ENCODE measurements at regions not wholly inside any gene's neighbourhood (a gene's known extent, or its start where the extent isn't known, plus 50 kb on each side); places are given as distances from the start of the nearest gene placed in this dataset.

DNA sequence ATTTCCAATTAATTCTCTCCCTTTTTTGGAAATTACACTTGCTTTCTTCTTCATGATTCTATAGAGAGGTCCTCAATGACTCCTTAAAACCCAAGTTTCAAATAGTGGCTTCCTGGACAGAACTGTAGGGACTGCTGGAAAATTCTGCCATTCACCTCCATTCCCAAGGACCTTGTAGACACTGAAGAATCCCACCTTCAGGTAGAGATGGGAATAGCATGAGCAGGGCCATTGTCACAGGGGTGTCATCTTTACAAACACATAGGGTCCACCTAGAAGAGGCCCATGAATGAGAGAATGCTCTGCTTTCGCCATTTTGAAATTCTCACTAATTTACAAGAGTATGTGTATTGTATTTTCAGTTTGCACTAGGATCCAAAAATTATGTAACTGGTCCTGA lies 701.7 kb upstream of the CELF2 start:
- BruUV-seq (replicated peaks): no TSS peak
- H3K4me1 ChIP-seq (ENCODE audit: control insufficient read depth, insufficient read depth, low read length): no peaks in the 10 kb centered on the region
- H2BK15ac ChIP-seq (ENCODE audit: low read depth, low read length): no peak overlapping the region
- POLR2A ChIA-PET (ENCODE audit: unreplicated experiment): no interaction called here
- intact Hi-C loops (cut with micrococcal nuclease) (no loop called here), in situ Hi-C loops (cut with MboI; ENCODE audit: low sequenced_read_pairs) (no loop called here), dilution Hi-C loops (cut with HindIII; ENCODE audit: low sequenced_read_pairs, unreplicated experiment) (no loop called here)
- no peak overlapping the region for H2AFZ ChIP-seq (replicated peaks; ENCODE audit: low read length, poor library complexity)
- no peak overlapping the region for H2BK20ac ChIP-seq (ENCODE audit: low read depth, low read length)
- H2AK9ac ChIP-seq (replicated peaks; ENCODE audit: low read depth, low read length, poor library complexity): no peak overlapping the region
- no peak overlapping the region for H4K91ac ChIP-seq (ENCODE audit: insufficient read depth, low read depth, low read length)
- no peak overlapping the region for H3K14ac ChIP-seq (replicated peaks; ENCODE audit: low read depth, low read length)
- H3K27me3 ChIP-seq (ENCODE audit: control insufficient read depth, insufficient read depth, low read length): no peaks in the 10 kb centered on the region
- no peak overlapping the region for H3K27ac ChIP-seq (ENCODE audit: insufficient read depth, low read length)
- no peak overlapping the region for H4K8ac ChIP-seq (ENCODE audit: low read depth in 2 of 2, low read length in 2 of 2)
- no CpG with 5 or more reads among the region's 1 CpG for WGBS, 2 experiments (ENCODE audit: extremely low coverage in 2 of 2, insufficient read length in 1 of 2)
- no peak overlapping the region for H2BK5ac ChIP-seq (ENCODE audit: low read depth, low read length, poor library complexity, severe bottlenecking)
- no peaks in the 10 kb centered on the region for H3K9me3 ChIP-seq (ENCODE audit: control insufficient read depth, insufficient read depth, low read length)
- DNase-seq (no peak), ATAC-seq (ENCODE audit: low read depth) (no peak)
- no peaks in the 10 kb centered on the region for H3K79me1 ChIP-seq (ENCODE audit: low read depth in 1 of 2, low read length in 2 of 2)
- no peak for TF ChIP-seq POLR2A (IDR thresholded peaks at IDR 0.05; ENCODE audit: low read depth, low read length)
- TF ChIP-seq BHLHE40 (IDR thresholded peaks at IDR 0.05; ENCODE audit: low read depth, low read length): no peak
- TF ChIP-seq, protein P1, sequence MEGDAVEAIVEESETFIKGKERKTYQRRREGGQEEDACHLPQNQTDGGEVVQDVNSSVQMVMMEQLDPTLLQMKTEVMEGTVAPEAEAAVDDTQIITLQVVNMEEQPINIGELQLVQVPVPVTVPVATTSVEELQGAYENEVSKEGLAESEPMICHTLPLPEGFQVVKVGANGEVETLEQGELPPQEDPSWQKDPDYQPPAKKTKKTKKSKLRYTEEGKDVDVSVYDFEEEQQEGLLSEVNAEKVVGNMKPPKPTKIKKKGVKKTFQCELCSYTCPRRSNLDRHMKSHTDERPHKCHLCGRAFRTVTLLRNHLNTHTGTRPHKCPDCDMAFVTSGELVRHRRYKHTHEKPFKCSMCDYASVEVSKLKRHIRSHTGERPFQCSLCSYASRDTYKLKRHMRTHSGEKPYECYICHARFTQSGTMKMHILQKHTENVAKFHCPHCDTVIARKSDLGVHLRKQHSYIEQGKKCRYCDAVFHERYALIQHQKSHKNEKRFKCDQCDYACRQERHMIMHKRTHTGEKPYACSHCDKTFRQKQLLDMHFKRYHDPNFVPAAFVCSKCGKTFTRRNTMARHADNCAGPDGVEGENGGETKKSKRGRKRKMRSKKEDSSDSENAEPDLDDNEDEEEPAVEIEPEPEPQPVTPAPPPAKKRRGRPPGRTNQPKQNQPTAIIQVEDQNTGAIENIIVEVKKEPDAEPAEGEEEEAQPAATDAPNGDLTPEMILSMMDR (conservative IDR thresholded peaks at IDR 0.05; ENCODE audit: low read depth, low read length): no peak
- TF ChIP-seq, protein P2, sequence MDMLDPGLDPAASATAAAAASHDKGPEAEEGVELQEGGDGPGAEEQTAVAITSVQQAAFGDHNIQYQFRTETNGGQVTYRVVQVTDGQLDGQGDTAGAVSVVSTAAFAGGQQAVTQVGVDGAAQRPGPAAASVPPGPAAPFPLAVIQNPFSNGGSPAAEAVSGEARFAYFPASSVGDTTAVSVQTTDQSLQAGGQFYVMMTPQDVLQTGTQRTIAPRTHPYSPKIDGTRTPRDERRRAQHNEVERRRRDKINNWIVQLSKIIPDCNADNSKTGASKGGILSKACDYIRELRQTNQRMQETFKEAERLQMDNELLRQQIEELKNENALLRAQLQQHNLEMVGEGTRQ (IDR thresholded peaks at IDR 0.05; ENCODE audit: low read depth, low read length): no peak
- TF ChIP-seq SMC3 (IDR thresholded peaks at IDR 0.05; ENCODE audit: low read depth, low read length): no peak
- TF ChIP-seq CEBPB (IDR thresholded peaks at IDR 0.05; ENCODE audit: low read depth, low read length): no peak
- no peak for TF ChIP-seq CHD1 (IDR thresholded peaks at IDR 0.05; ENCODE audit: low read depth, low read length)
- TF ChIP-seq, protein P3, sequence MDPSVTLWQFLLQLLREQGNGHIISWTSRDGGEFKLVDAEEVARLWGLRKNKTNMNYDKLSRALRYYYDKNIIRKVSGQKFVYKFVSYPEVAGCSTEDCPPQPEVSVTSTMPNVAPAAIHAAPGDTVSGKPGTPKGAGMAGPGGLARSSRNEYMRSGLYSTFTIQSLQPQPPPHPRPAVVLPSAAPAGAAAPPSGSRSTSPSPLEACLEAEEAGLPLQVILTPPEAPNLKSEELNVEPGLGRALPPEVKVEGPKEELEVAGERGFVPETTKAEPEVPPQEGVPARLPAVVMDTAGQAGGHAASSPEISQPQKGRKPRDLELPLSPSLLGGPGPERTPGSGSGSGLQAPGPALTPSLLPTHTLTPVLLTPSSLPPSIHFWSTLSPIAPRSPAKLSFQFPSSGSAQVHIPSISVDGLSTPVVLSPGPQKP (IDR thresholded peaks at IDR 0.05; ENCODE audit: borderline replicate concordance, low read depth, low read length): no peak
- no peak for TF ChIP-seq RFX5 (IDR thresholded peaks at IDR 0.05; ENCODE audit: low read depth, low read length)
- TF ChIP-seq RAD21 (IDR thresholded peaks at IDR 0.05; ENCODE audit: low read length): no peak
- TF ChIP-seq FOS (IDR thresholded peaks at IDR 0.05; ENCODE audit: low read depth, low read length): no peak
- no peak for TF ChIP-seq NFE2L2 (IDR thresholded peaks at IDR 0.05; ENCODE audit: low read depth, low read length)
- TF ChIP-seq MXI1 (IDR thresholded peaks at IDR 0.05; ENCODE audit: borderline replicate concordance, low read depth, low read length): no peak
- no peak for TF ChIP-seq RCOR1 (IDR thresholded peaks at IDR 0.05; ENCODE audit: insufficient replicate concordance, low read length)
- no peak for TF ChIP-seq MAZ (IDR thresholded peaks at IDR 0.05; ENCODE audit: borderline replicate concordance, low read depth, low read length)
- no peak for TF ChIP-seq MAFK (IDR thresholded peaks at IDR 0.05; ENCODE audit: low read depth, low read length)
- no peak overlapping the region for H2BK120ac ChIP-seq (ENCODE audit: low read depth, low read length)
- H3K4me2 ChIP-seq (ENCODE audit: low read depth, low read length): no peak overlapping the region
- H4K20me1 ChIP-seq (ENCODE audit: insufficient read depth, low read length): no peaks in the 10 kb centered on the region
- no peak overlapping the region for H3K4me3 ChIP-seq (ENCODE audit: insufficient read depth, low read depth, low read length)
- no peak overlapping the region for H2AK5ac ChIP-seq (ENCODE audit: low read depth, low read length)
- no peaks in the 10 kb centered on the region for H3K36me3 ChIP-seq (ENCODE audit: control insufficient read depth, insufficient read depth, low read length)
- no peak overlapping the region for H4K5ac ChIP-seq (ENCODE audit: low read depth, low read length)
- no peaks in the 10 kb centered on the region for H3K9me1 ChIP-seq (ENCODE audit: insufficient read depth, low read length)
- CTCF ChIA-PET: interaction anchor here (0.5 kb wide), 1 partner anchor 19 kb away, joined by 5 read pairs; no protein-coding TSS in a partner anchor
- no peak overlapping the region for H3K4ac ChIP-seq (ENCODE audit: low read depth, low read length)
- no peak overlapping the region for H3K9ac ChIP-seq (ENCODE audit: low read depth, low read length)
- H3K18ac ChIP-seq (ENCODE audit: low read depth, low read length): no peak overlapping the region
- H3K23ac ChIP-seq (ENCODE audit: low read depth, low read length): no peak overlapping the region
- no peak overlapping the region for H3K56ac ChIP-seq (ENCODE audit: extremely low read depth, insufficient read depth, low read length)

All from IMR-90 (cell line).